Stimulated activated CD8-positive, alpha-beta memory T cell treated with anti-CD3 and anti-CD28 coated beads, Interleukin-2, amount 100 ng/mL, for 1 hour (primary cell): ENCODE measurements at regions not wholly inside any gene's neighbourhood (a gene's known extent, or its start where the extent isn't known, plus 50 kb on each side); places are given as distances from the start of the nearest gene placed in this dataset.

ENCODE experiments used
- DNase-seq, 2 donors: peaks; one replicate each; pipeline ENCODE4 v3.0.0-alpha.2; 2020; ENCODE audit warnings: low read depth in 2 of 2

- DNase-seq: no peak
Observed at GRCh38 chr22:44615146-44615545, 86.9 kb upstream of the PRR5 start.

GRCh38 chr22:44613196-44613595, 88.8 kb upstream of the PRR5 start:
- no peak for DNase-seq

GRCh38 chr22:44611880-44612496, 90.0 kb upstream of the PRR5 start:
- DNase-seq: no peak

GRCh38 chr22:44610071-44610470, 91.9 kb upstream of the PRR5 start:
- no peak for DNase-seq

GRCh38 chr22:44609400-44609988, 92.5 kb upstream of the PRR5 start:
- DNase-seq: no peak

GRCh38 chr22:44608597-44609399, 93.2 kb upstream of the PRR5 start:
- DNase-seq: no peak

- no peak for DNase-seq
Observed at GRCh38 chr22:44606126-44606525, 95.9 kb upstream of the PRR5 start.

GRCh38 chr22:44605486-44605885, 96.5 kb upstream of the PRR5 start:
- DNase-seq: no peak

GRCh38 chr22:44604991-44605390, 97.0 kb upstream of the PRR5 start:
- no peak for DNase-seq

GRCh38 chr22:44604455-44604854, 97.5 kb upstream of the PRR5 start:
- DNase-seq: no peak

GRCh38 chr22:44603767-44604166, 98.2 kb upstream of the PRR5 start:
- DNase-seq: no peak

- no peak for DNase-seq
Observed at GRCh38 chr22:44601725-44602124, 100.3 kb upstream of the PRR5 start.

GRCh38 chr22:44601189-44601588, 100.8 kb upstream of the PRR5 start:
- no peak for DNase-seq

GRCh38 chr22:44600207-44600785, 101.7 kb upstream of the PRR5 start:
- DNase-seq: no peak

- DNase-seq: no peak
Observed at GRCh38 chr22:44599500-44600140, 101.6 kb upstream of the RTL6 start.

- DNase-seq: no peak
Observed at GRCh38 chr22:44599084-44599483, 101.1 kb upstream of the RTL6 start.

GRCh38 chr22:44597616-44598015, 99.6 kb upstream of the RTL6 start:
- no peak for DNase-seq

GRCh38 chr22:44596396-44597125, 98.5 kb upstream of the RTL6 start:
- no peak for DNase-seq

GRCh38 chr22:44595841-44596341, 97.9 kb upstream of the RTL6 start:
- DNase-seq: no peak

- DNase-seq: no peak
Observed at GRCh38 chr22:44594951-44595350, 96.9 kb upstream of the RTL6 start.

- DNase-seq: no peak
Observed at GRCh38 chr22:44592824-44593148, 94.8 kb upstream of the RTL6 start.
